Hematopoietic multipotent progenitor cell treated with erythropoietin and hydrocortisone succinate and interleukin-3 and kit ligand, for 15 days (in vitro differentiated cells): ENCODE measurements at regions not wholly inside any gene's neighbourhood (a gene's known extent, or its start where the extent isn't known, plus 50 kb on each side); places are given as distances from the start of the nearest gene placed in this dataset.

Experiments
- DNase-seq: peaks from one replicate; pipeline ENCODE4 v3.0.0-alpha.2; 2015; ENCODE audit warnings: low spot score

DNA sequence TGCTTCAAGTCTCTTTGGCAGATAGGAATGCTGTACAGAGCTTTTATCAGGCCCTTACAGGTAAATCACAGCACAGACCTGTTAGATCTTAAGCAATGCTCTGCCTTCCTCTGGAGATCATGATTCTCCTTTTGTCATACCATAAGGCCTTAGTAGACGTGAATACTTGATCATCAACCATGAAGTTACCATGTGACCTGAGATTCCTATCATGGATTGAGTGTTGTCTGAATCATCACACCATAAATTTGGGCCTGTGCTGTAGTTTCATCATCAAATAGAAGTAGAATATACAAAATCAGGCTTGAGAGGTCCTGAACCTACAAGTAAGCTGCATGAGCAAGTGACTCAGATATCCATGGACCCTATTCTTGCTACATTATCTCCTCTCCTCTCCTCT is 466.8 kb upstream of the INTU start:
- no peak for DNase-seq

DNA sequence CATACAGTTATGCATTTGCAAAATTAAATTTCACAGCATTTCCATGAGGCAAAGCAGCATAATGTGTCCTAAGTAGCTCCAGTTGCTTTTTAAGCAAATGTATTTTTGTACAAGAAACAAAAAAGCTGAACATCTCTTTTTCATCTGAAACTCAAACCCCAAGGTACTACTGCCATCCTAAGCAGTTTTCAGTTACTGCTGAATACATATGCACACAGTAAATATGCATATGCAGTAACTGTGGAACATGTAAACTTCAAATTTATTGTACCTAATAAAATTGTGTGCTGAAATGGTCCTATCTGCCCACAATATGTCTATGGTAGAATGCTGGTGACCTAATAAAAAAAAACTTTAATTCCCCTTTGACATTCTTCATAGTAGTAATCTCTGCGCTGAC is 458.6 kb upstream of the INTU start:
- DNase-seq = no peak

DNA sequence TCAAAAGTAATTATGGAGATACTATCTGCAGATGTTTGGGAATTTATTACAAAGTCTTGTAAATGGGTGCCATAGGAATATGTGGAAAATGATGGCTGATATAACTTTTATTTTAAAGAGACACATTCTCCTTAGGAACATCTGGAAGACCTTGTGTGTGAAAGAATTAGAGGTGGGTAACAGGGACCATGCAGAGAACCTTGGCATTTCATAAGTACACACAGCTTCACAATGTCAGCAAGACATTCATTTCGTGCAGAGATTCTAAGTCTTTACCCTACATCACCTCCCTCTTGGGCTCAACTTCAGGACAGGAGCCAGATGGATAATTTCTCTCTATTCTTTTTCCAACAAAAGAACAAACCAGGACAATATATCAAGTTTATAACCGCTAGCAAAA is 458.1 kb upstream of the INTU start:
- no peak for DNase-seq

DNA sequence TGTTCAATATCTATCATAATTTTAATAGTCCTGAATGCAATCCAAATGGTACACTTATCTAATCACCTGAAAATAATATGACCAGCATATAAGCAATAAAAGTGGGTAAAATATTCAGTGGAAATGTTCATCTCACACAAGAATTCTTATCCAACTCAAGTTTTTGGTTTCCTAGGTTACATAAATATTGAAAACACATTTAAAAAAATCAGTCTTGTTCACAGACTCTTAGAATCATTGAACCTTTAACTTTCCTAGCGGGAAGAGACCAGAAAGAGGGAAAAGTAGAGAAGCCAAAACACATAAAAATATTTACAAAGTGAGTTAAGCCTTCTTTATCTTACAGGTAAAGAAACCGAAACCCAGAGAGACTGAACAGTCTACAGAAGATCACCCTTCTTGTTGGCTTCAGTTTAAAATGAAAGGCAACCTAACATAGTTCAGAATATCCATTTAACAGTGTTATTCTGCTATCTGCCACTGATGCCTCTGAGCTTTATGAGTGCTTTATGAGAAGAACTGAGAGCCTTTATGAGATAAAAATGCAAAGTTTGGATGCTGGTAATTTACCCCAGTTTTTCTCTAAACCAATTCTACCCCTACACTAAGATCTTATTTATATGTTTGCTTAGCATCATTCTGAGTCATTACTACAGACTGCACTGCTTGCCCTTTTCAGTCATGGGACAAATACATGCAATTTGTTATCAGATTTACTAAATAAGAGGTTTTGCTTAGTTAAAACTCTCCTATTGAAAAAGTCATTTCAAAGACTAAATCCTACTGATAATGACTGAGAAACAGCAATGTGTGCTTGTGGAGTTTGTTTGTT is 453.3 kb upstream of the INTU start:
- DNase-seq = no peak

DNA sequence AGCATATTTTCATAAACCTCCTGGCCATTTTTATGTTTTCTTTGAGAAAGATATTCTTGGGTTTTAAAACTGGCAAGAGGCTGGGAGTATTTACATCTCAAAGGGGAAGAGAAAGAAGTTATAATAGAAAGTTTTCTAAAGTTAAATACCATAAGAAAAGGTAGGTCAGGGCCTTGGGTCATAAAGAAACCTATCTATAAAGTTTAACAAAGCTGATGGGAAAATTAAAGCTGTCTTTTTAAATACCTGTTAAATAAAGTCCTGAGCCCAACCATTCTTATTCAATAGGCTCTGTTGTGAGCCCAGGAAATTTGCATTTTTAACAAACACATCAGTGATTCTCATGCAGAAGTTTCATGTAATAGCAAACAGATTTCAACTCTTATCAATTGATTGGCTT is 451.8 kb upstream of the INTU start:
- no peak for DNase-seq

DNA sequence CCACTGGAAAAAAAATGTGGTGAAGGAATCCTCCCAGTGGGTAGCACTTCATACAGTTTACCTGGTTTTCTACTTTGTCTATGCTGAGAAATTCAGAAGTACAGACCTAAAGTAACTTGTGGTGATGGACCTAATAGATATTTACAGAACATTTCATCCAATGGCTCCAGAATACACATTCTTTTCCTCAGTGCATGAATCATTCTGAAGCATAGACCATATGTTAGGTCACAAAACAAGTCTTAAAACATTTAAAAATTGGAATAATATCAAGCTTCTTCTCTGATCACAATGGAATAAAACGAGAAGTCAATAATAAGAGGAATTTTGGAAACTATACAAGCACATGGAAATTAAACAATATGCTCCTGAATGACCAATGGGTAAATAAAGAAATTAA is 450.1 kb upstream of the INTU start:
- DNase-seq = no peak

DNA sequence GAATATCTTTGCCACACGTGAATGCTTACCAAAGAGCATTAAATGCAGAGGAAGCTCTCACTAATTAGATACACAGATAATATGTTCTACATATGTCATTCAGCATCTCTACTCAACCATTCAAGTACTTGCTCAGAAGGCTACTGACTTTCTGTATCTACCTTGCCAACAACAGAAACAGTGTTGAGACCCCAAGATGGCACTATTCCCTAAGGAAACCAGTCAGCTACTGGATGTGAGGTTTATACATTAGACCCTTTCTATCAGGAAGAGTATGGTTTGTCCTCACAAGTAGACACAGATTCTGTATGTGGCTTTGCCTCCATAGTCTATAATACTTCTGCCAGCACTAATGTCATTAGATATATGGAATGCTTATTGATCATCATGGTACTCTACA is 443.9 kb upstream of the INTU start:
- no peak for DNase-seq

DNA sequence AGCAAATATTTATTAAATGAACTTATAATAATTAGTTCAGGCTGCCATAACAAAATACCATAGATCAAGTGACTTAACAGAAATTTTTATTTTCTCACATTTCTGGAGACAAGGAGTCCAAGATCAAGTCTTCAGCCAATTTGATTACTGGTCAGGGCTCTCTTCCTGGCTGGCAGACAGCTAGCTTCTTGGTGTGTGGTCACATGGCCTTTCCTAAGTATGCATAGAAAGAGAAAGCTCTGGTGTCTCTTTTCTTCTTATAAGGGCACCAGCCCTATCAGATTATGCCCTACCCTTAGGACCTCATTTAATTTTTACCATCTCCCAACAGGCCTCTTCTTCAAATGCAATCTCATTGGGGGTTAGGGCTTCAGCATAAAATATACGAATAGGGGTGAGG is 438.5 kb upstream of the INTU start:
- DNase-seq = no peak

DNA sequence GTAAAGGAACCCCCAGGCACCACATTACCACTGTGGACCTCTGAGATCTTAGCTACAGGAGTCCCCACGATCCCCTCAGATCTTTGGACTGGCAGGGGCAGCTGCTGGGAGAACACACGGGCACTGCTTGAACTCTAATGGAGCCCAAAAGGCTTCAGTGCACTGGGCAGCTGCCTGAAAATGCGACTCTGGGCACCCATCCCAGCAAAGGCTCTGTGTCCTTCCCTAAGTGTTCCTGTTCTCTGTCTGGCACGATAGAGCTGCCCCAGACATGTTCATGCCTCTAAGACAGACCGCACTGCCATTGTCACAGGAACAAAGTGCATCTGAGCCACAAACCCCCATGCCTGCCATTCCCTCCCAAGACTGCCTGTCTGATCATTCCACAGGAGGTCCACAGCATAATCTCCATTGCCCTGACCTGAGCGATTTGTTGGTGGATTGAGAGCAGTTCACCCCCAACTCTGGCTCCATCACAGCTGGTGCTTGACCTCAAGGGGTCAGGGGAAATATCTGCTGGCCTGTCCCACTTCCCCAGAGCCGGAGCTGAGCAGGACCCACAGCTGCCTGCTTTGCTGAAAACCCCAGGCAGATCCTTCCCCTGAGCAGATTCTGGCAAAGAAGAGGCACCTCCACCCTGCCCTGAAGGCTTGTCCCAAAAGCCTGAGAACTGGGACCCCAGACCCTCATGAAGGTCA is 436.0 kb upstream of the INTU start:
- no peak for DNase-seq

DNA sequence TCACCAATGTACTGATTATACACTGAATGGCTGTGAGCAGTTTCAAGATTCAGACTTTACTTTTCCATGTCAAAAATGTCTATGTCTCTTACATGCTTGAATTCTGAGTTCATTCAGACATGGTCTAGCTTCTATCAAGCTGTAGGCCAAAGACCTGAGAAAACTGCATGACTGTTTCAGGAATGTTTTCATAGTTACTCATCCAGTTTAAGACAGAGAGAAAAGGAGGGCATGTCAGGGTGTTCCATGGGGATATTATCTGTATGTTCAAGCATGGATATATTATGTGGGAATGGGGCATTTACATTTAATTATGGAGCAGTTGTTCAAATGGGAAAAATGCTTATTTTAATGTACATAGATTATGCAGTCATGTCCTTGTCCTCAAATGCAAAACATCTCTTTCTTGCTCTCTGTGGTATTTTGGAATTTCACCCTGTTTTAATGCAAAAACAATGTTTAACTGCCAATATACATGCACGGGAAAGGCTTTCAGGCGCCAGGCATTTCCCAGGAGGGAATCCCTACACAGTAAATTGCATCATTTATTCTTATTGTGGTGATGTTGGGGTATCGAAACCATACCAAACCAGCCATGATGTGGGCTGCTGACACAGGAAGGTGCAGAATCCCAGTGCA is 429.1 kb upstream of the INTU start:
- DNase-seq = no peak

DNA sequence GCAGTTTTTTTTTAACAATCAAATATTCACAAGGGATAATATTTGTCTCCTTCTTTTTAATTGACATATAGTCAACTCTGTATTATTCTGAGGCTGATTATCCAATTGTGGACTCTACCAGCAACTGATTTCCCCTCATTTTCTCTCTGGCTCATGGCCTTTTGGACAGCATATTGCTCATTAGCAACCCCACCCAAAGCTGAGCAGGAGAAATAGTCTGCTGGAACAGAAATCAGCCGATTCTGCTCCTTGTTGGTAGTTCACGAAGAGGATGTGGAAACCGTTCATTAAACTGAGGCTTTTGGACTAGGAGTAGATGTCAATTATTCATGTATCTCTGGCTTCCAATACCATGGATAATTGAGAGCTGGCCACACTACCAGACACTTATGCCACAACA is 428.4 kb upstream of the INTU start:
- DNase-seq = no peak

DNA sequence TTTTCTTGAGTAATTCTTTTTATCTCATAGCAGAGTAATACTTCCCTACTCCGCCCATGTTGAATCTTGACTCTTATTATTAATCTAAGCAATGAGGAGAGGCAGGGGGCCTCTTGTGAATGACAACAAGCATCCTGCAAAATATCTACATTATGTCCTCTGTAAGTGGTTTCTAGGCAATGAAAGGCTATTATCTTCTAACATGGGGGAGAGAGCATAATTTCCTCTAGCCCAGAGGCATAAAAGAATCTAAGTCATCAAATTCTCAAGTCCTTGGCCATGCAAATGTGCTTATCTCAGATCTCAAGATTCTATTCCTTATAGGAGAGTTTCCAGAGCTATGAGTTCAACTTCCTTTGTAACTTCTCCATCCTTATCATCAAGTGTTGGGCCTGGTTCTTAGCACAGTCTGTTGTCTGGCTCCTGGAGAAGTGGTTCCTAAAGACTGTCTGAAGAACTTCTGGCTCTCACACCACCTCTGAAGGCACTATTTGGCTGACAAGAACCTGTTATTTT is 423.1 kb upstream of the INTU start:
- no peak for DNase-seq

DNA sequence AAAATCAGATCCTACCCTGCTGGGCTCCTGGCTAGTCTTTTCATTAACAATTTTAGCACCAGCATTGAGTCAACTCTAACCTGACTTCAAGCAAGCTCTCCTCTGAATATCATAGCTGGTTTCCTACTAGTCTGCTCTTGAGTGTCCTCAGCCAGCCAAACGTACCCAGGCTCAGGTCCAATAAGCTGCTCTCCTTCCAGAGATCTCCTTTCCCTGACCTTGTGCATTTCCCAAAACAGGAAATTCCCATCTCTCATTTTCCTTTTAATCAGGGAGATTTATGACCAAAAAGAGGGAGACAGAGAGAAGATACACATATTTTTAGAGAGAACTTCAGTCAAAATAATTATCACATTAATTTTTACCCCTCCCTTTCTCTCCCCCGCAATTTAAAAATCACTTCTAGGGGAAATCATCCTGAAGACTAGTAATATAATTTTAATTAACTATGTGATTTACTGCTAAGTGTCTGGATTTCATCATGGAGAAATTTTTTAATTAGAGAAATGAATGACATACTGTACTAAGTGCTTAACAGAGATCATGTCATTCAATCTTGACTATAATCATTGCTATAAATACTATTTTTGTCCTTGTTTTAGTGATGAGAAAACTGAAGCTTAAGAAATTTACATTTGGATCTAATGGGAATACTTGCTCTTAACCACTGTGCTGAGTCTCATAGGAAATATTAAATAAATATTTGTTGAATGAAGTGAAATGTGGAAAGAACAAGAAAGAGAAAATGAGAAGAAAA is 421.7 kb upstream of the INTU start:
- no peak for DNase-seq

DNA sequence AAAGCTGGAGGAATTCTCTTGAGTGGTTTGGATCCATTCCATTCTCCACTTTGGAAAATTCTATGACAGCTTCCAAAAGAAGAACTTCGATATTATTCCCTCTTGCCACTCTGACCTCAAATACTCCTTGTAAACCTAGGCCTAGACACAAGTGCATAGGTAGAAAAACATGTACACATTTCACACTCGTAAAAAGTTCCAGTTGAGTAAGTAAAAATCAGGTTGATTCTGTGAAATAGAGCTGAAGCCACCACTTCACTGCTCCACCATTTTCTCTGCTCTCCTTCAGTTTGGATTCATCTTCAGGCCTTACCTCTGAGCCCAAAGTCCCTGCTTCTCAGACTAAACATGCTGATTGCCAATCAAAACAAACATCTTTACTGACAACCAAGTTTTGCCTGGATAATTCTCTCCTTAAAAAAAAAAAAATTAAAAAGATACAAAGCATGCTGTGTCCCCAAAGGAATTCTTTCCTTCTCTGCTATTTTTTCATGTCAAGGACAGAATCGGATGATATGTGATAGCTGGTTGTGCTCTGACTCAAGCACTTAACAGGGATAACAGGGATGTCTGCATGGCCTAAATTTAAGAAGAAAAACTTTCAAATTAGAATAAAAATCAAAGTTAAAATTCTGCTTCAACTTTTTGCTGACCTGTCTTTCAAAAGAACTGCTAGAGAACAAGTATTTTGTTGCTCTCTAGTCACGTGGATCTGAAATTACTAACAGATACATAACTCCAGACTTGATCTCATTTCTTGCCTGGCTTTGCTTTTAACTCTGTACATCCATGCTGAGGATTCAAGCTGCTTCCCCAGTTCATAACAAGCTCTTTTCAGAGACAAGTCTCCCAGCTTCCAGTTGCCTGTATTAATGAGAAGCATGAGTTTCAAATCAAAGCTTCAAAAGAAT is 420.9 kb upstream of the INTU start:
- no peak for DNase-seq

DNA sequence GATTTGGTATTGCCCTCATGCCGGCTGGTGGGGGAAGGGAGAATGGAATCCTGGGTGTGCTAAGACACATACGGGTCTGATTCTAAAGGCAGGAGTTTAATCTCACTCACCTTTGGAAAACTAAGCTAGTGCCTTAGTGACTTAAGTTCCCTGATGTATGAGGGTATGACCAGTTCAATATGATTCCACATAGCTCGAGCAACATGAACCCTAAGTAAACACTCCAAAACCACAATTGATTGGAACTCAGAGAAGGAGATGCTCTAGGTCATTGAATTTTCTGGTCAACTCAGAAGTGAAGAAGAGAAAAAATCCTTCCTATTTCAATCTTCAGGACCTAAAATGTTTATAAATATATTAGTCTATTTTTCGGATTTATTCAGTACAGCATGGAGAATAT is 420.1 kb upstream of the INTU start:
- no peak for DNase-seq

DNA sequence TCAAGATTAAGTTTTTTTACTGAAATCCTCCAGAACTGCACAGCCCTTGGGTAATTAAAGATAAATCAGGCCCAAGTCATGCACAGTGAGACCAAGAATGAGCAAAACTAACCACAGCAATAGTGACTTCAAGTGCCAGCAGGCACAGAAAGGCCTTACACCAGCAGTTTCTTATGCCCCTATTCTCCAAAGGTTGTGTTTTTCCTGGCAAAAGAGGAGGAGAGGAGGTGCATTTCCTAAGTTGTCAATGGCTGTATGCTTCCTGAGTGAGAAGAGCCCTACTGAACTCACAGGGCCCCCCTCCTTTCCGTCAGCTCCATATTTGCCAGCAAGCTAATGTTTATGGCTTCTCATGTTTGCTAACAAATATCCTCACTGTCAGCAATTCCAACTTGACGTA is 418.7 kb upstream of the INTU start:
- DNase-seq = no peak

DNA sequence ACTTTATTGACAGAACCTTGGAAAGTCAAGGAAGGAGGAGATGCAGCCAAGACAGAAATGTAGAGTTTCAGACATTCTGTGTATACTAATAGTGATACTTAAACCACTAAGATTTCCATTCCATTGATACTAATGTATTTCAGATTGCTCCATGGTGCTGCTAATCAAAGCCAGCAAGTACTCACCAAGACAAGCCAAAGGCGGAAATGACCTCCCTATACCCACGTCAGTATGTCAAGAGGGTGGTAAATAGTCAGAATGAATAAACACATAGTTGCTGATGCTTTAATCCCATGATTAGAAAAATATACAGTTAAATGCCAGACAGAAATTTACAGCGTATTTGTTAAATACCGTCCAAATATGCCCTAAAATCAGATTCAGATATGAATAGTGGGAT is 417.8 kb upstream of the INTU start:
- DNase-seq = no peak

DNA sequence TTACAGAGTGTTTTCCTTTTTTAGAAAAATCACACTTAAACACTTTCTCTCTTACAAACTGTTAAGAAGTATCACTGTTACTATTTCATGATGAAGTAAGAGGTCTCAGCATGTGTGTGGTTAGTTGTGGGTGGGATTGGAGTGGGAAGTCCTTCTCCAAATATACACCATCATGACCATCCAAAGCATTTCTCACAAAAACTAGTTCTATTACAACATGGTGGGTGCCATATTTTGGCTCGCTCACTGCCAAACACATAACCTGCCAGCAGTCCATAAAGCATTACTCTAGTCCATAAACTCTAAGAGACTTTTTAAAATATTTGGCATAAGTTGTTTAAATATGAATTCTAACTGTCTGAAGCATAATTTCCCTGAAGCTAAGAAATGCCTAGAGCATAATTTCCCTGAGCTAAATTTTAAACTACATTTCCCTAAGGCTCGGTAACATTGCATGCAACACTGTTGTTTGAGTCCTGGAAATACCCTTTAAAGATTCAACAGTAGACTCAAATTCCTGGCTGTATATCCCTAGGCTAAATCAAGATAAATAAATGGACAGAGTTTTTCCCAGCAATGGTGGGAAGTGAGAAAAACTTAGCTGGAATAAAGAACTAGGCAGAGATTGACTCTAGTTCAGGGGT is 415.0 kb upstream of the INTU start:
- no peak for DNase-seq

DNA sequence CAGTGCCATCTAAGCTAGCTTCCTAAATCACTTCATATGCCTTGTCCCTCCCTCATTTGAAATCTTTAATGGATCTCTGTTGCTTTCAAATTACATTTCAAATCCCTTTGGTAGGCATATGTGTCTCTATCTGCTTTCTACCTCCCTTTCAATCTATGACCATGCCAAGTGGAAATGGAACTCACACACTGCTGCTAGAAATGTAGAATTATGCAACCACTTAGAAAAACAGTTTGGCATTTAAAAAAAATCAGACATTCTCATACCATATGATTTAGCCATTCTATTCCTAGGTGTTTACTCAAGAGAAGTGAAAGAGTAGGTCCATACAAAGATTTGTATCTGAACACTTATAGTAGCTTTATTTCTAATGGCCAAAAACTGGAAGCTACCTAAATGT is 413.5 kb upstream of the INTU start:
- DNase-seq = no peak

DNA sequence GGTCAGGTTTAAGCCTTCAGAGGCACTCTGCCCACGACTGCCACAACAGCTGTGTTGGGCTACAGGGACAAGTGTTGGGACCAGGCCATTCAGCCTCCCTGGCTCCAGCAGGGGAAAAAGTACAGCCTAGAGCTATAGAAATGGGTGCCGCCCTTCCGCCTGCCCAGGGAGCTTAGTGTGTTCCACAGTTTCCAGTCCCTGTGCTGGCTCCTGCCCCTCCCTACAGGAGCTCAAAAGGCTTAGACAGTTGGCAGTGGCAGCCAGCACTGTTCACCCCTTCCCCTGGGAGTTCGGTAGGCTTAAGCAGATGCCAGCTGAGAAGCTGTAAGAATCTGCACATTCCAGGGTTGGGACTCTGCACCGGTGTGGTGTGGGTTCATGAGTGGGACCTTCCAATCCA is 408.2 kb upstream of the INTU start:
- no peak for DNase-seq
